ENCODE measurements at regions not wholly inside any gene's neighbourhood (a gene's known extent, or its start where the extent isn't known, plus 50 kb on each side); places are given as distances from the start of the nearest gene placed in this dataset.
"Not testable (repeated sequence)": the region's sequence is repeated elsewhere in the genome, so short reads cannot be mapped to it uniquely, and the experiment has no call there.

- no peak for DNase-seq (ENCODE audit: low spot score)
These were observed 91.5 kb upstream of the KCNE2 start for GRCh38 chr21:34272321-34272720.

- DNase-seq (ENCODE audit: low spot score): no peak
These were observed 89.8 kb upstream of the KCNE2 start for GRCh38 chr21:34274001-34274400.

GRCh38 chr21:34276711-34277425, 86.9 kb upstream of the KCNE2 start:
- DNase-seq (ENCODE audit: low spot score): no peak

- no peak for DNase-seq (ENCODE audit: low spot score)
These were observed 85.4 kb upstream of the KCNE2 start for GRCh38 chr21:34278451-34278850.

- no peak for DNase-seq (ENCODE audit: low spot score)
These were observed 84.5 kb upstream of the KCNE2 start for GRCh38 chr21:34279285-34279684.

- DNase-seq (ENCODE audit: low spot score): no peak
These were observed 83.9 kb upstream of the KCNE2 start for GRCh38 chr21:34279883-34280282.

- DNase-seq (ENCODE audit: low spot score): no peak
These were observed 83.4 kb upstream of the KCNE2 start for GRCh38 chr21:34280389-34280795.

GRCh38 chr21:34280959-34281358, 82.8 kb upstream of the KCNE2 start:
- no peak for DNase-seq (ENCODE audit: low spot score)

- DNase-seq (ENCODE audit: low spot score): no peak
These were observed 81.6 kb upstream of the KCNE2 start for GRCh38 chr21:34282223-34282622.

- DNase-seq (ENCODE audit: low spot score): no peak
These were observed 79.1 kb upstream of the KCNE2 start for GRCh38 chr21:34284666-34285065.

GRCh38 chr21:34288042-34288441, 75.8 kb upstream of the KCNE2 start:
- DNase-seq (ENCODE audit: low spot score): not testable (repeated sequence)

GRCh38 chr21:34289856-34290255, 74.0 kb upstream of the KCNE2 start:
- no peak for DNase-seq (ENCODE audit: low spot score)

- no peak for DNase-seq (ENCODE audit: low spot score)
These were observed 66.9 kb upstream of the KCNE2 start for GRCh38 chr21:34296878-34297277.

GRCh38 chr21:34298534-34299167, 65.2 kb upstream of the KCNE2 start:
- DNase-seq (ENCODE audit: low spot score): no peak

- DNase-seq (ENCODE audit: low spot score): no peak
These were observed 64.7 kb upstream of the KCNE2 start for GRCh38 chr21:34299168-34299539.

- no peak for DNase-seq (ENCODE audit: low spot score)
These were observed 61.3 kb upstream of the KCNE2 start for GRCh38 chr21:34302521-34302920.

- no peak for DNase-seq (ENCODE audit: low spot score)
These were observed 57.9 kb upstream of the KCNE2 start for GRCh38 chr21:34305605-34306604.

GRCh38 chr21:34307991-34308532, 55.7 kb upstream of the KCNE2 start:
- no peak for DNase-seq (ENCODE audit: low spot score)

- no peak for DNase-seq (ENCODE audit: low spot score)
These were observed 52.1 kb upstream of the KCNE2 start for GRCh38 chr21:34311561-34312330.

- no peak for DNase-seq (ENCODE audit: low spot score)
These were observed 50.7 kb upstream of the KCNE2 start for GRCh38 chr21:34313116-34313515.
